Subcutaneous abdominal adipose tissue (tissue), 5 donors: ENCODE measurements at regions not wholly inside any gene's neighbourhood (a gene's known extent, or its start where the extent isn't known, plus 50 kb on each side); places are given as distances from the start of the nearest gene placed in this dataset.
"Not testable (repeated sequence)": the region's sequence is repeated elsewhere in the genome, so short reads cannot be mapped to it uniquely, and the experiment has no call there.

Source experiments
- H3K27ac ChIP-seq: one replicate; pipeline ENCODE4 v1.7.0; 2013; ENCODE audit warnings: low read depth, mild to moderate bottlenecking, inconsistent platforms, low read length, moderate library complexity
- H3K27me3 ChIP-seq, 5 donors: one replicate each; pipeline ENCODE4 v1.7.0; 2013; ENCODE audit warnings: low read length in 5 of 5, inconsistent platforms in 1 of 5; ENCODE audit not compliant: control insufficient read depth in 5 of 5, insufficient read depth in 4 of 5
- H3K36me3 ChIP-seq, 5 donors: one replicate each; pipeline ENCODE4 v1.7.0; 2013; ENCODE audit warnings: low read length in 5 of 5; ENCODE audit not compliant: control insufficient read depth in 5 of 5, insufficient read depth in 5 of 5
- H3K4me1 ChIP-seq, 5 donors: one replicate each; pipeline ENCODE4 v1.7.0; 2013; ENCODE audit warnings: low read length in 5 of 5, mild to moderate bottlenecking in 3 of 5, moderate library complexity in 1 of 5; ENCODE audit not compliant: control insufficient read depth in 5 of 5, insufficient read depth in 5 of 5
- H3K4me3 ChIP-seq, 5 donors: one replicate each; pipeline ENCODE4 v1.7.0; 2013; ENCODE audit warnings: low read length in 5 of 5, low read depth in 1 of 5
- H3K9ac ChIP-seq, 5 donors: one replicate each; pipeline ENCODE4 v1.7.0; 2013; ENCODE audit warnings: low read length in 5 of 5, mild to moderate bottlenecking in 4 of 5, moderate library complexity in 3 of 5
- H3K9me3 ChIP-seq, 5 donors: one replicate each; pipeline ENCODE4 v1.7.0; 2013; ENCODE audit warnings: low read length in 5 of 5; ENCODE audit not compliant: control insufficient read depth in 5 of 5
- donor health status: healthy.
- donor health status: healthy.
- donor health status: healthy.
- donor health status: healthy.
- donor health status: healthy.

DNA sequence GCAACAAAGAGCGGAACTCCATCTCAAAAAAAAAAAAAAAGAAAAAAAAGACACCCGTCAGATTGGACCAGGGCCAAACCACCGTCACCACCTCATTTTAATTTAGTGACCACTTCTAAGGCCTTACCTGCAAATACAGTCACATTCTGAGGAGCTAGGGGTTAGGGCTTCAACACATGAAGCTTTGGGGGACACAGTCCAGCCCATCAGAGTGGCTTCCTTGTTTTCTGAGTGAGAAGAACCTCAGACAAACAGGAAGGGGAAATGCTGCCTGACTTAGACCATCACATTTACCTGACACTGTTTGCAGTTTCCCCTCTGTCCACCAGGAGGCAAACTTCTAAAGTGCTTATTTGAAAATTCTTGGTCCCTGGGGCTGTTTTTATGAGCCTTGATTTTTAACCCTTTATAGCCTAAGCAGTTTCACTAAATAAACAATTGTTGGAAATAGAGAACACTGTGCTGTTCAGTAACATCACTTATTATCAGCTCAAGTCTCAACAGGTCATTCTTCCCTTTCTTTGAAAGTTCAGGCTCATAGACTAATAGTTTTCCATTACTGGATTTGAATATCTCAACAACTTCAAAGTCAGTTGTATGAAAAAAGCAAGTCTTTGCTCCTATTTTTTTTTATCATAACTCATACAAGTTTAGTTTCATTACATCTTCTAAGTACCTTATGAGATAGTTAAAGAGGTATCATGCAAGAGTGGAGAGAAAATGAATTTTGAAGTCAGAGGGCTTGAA lies 74.9 kb upstream of the WASF3 start:
- Histone ChIP-seq H3K9ac (no peak overlapping the region), H3K27ac (no peak overlapping the region), H3K9me3 (no peaks in the 10 kb centered on the region), H3K4me1 (peaks cover 0 to 13% (median 9%) of the 10 kb centered on the region in 5 donors), H3K4me3 (peak overlapping the region in 4 of 5 donors; percentile 43 to 53 (median 48)), H3K36me3 (no peaks in the 10 kb centered on the region), H3K27me3 (no peaks in the 10 kb centered on the region)

DNA sequence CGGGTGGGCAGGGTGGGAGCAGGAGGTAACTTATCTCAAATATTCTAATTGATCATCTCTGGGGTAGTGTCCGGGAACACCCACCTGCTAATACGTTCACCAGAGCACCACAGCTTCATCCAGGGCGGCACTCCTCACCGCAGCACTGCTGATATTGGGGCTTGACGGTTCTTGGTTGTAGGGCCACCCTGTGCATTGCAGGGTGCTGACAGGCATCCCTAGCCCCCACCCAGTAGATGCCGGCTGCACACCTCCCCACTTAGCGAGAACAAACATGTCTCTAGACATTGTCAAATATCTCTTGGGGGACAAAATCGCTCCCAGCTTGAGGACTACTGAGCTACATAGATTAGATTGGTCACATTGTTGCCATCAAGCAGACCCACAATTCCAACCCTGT lies 73.9 kb upstream of the WASF3 start:
- no peak overlapping the region for H3K27ac ChIP-seq
- no peaks in the 10 kb centered on the region for H3K36me3 ChIP-seq
- no peaks in the 10 kb centered on the region for H3K9me3 ChIP-seq
- no peak overlapping the region for H3K9ac ChIP-seq
- no peaks in the 10 kb centered on the region for H3K27me3 ChIP-seq
- no peak overlapping the region for H3K4me3 ChIP-seq
- peaks cover 0 to 13% (median 9%) of the 10 kb centered on the region in 5 donors for H3K4me1 ChIP-seq

- peaks cover 0 to 13% (median 9%) of the 10 kb centered on the region in 5 donors for H3K4me1 ChIP-seq
- H3K9ac ChIP-seq = no peak overlapping the region
- H3K4me3 ChIP-seq = no peak overlapping the region
- H3K9me3 ChIP-seq = no peaks in the 10 kb centered on the region
- no peak overlapping the region for H3K27ac ChIP-seq
- no peaks in the 10 kb centered on the region for H3K36me3 ChIP-seq
- no peaks in the 10 kb centered on the region for H3K27me3 ChIP-seq
Measured at GRCh38 chr13:26484196-26484595, 73.3 kb upstream of the WASF3 start.

DNA sequence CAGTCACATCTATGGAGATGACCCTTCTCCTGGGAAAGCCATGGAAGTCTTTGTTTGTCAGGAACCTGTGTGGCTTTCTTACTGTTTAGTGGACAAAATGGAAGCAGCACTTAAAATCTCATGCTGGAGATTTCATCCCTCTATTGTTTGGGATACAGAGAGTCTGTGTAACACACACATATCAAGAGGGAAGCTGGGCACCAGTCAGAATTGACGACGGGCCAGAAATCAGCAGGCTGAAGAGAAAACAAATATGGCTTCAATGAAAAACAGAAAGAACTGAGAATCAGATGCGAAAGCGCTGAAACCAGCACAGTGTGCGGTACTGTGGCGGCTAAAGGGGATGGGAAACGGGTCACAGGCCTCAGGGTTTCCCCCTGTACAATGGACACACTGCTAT lies 72.2 kb upstream of the WASF3 start:
- Histone ChIP-seq H3K4me1 (peaks cover 0 to 13% (median 9%) of the 10 kb centered on the region in 5 donors), H3K27me3 (no peaks in the 10 kb centered on the region), H3K36me3 (no peaks in the 10 kb centered on the region), H3K9me3 (no peaks in the 10 kb centered on the region), H3K27ac (no peak overlapping the region), H3K9ac (no peak overlapping the region), H3K4me3 (no peak overlapping the region)

DNA sequence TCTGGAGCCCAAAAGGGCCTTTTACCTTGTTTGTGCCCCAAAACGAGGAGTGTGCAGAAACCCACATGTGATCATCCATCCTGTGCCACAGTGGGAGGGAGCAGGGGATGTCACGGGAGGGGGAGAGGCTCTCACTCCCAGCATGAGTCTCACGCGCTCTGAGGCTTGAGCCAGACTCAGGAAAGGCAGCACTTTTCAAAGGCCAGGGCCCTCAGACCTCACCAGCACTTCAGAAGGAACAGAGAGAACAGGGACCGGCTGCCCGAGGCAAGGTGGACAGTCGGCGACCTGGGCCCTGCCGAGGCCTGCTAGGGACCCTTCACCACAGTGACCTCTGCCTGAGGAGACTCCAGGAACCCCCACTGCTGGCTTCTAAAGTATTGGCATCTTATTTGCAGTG lies 71.7 kb upstream of the WASF3 start:
- Histone ChIP-seq H3K4me1 (peaks cover 0 to 13% (median 9%) of the 10 kb centered on the region in 5 donors), H3K9ac (no peak overlapping the region), H3K36me3 (no peaks in the 10 kb centered on the region), H3K27ac (no peak overlapping the region), H3K27me3 (no peaks in the 10 kb centered on the region), H3K9me3 (no peaks in the 10 kb centered on the region), H3K4me3 (no peak overlapping the region)

- no peak overlapping the region for H3K4me3 ChIP-seq
- H3K36me3 ChIP-seq = no peaks in the 10 kb centered on the region
- no peak overlapping the region for H3K27ac ChIP-seq
- H3K27me3 ChIP-seq = no peaks in the 10 kb centered on the region
- no peak overlapping the region for H3K9ac ChIP-seq
- H3K9me3 ChIP-seq = no peaks in the 10 kb centered on the region
- peaks cover 0 to 13% (median 9%) of the 10 kb centered on the region in 5 donors for H3K4me1 ChIP-seq
Measured at GRCh38 chr13:26486550-26486949, 70.9 kb upstream of the WASF3 start.

DNA sequence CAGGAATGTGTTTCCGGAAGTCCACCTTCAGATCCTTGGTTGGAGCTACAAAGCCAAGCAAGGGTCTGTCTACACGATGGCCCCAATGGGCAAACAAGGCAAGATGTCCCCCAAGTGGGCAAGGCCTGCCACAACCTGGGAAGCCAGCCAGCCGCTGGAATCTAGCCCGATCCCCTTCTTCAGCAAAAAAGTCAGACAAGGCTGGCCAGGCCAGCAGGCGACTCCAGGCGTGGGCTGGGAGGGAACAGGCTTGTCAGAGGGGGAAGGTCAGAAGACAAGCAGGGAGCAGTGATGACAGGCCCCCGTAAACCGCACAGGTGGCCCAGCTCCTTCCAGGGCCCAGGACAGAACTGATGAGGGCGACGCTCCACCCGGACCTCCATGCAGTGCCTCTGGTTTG lies 69.7 kb upstream of the WASF3 start:
- Histone ChIP-seq H3K36me3 (no peaks in the 10 kb centered on the region), H3K27ac (no peak overlapping the region), H3K4me1 (peaks cover 0 to 10% (median 6%) of the 10 kb centered on the region in 5 donors), H3K27me3 (no peaks in the 10 kb centered on the region), H3K4me3 (no peak overlapping the region), H3K9ac (no peak overlapping the region), H3K9me3 (no peaks in the 10 kb centered on the region)

- Histone ChIP-seq H3K9me3 (no peaks in the 10 kb centered on the region), H3K4me1 (peaks cover 0 to 10% (median 6%) of the 10 kb centered on the region in 5 donors), H3K27me3 (no peaks in the 10 kb centered on the region), H3K27ac (no peak overlapping the region), H3K36me3 (no peaks in the 10 kb centered on the region), H3K4me3 (no peak overlapping the region), H3K9ac (no peak overlapping the region)
Measured at GRCh38 chr13:26488236-26489003, 69.1 kb upstream of the WASF3 start.

- H3K9me3 ChIP-seq, H3K4me1 ChIP-seq, H3K27me3 ChIP-seq, H3K4me3 ChIP-seq, H3K27ac ChIP-seq, H3K36me3 ChIP-seq, H3K9ac ChIP-seq: not testable (repeated sequence)
Measured at GRCh38 chr13:26492301-26492700, 65.2 kb upstream of the WASF3 start.

- Histone ChIP-seq H3K4me1 (peaks cover 0 to 28% (median 24%) of the 10 kb centered on the region in 5 donors), H3K27me3 (no peaks in the 10 kb centered on the region), H3K27ac (no peak overlapping the region), H3K9me3 (no peaks in the 10 kb centered on the region), H3K4me3 (no peak overlapping the region), H3K36me3 (no peaks in the 10 kb centered on the region), H3K9ac (no peak overlapping the region)
Measured at GRCh38 chr13:26494571-26495195, 62.8 kb upstream of the WASF3 start.
